HG03097 (cell line): ENCODE measurements at regions not wholly inside any gene's neighbourhood (a gene's known extent, or its start where the extent isn't known, plus 50 kb on each side); places are given as distances from the start of the nearest gene placed in this dataset.
"Not testable (repeated sequence)": the region's sequence is repeated elsewhere in the genome, so short reads cannot be mapped to it uniquely, and the experiment has no call there.

Experiments
- ATAC-seq: cut with Tn5 transposase; IDR thresholded peaks from one replicate; pipeline ENCODE4 v1.9.1; 2021; ENCODE audit not compliant: unreplicated experiment, low FRiP score

- no peak for ATAC-seq
Observed at GRCh38 chr6:102759415-102759814, 1365.9 kb downstream of the GRIK2 start.

DNA sequence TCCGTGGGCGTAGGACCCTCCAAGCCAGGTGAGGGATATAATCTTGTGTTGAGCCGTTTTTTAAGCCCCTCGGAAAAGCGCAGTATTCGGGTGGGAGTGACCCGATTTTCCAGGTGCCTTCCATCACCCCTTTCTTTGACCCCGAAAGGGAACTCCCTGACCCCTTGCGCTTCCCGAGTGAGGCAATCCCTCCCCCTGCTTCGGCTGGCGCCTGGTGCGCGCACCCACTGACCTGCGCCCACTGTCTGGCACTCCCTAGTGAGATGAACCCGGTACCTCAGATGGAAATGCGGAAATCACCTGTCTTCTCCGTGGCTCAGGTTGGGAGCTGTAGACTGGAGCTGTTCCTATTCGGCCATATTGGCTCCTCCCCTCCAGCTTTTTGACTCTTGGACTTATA is 1365.0 kb downstream of the GRIK2 start:
- ATAC-seq = not testable (repeated sequence)

DNA sequence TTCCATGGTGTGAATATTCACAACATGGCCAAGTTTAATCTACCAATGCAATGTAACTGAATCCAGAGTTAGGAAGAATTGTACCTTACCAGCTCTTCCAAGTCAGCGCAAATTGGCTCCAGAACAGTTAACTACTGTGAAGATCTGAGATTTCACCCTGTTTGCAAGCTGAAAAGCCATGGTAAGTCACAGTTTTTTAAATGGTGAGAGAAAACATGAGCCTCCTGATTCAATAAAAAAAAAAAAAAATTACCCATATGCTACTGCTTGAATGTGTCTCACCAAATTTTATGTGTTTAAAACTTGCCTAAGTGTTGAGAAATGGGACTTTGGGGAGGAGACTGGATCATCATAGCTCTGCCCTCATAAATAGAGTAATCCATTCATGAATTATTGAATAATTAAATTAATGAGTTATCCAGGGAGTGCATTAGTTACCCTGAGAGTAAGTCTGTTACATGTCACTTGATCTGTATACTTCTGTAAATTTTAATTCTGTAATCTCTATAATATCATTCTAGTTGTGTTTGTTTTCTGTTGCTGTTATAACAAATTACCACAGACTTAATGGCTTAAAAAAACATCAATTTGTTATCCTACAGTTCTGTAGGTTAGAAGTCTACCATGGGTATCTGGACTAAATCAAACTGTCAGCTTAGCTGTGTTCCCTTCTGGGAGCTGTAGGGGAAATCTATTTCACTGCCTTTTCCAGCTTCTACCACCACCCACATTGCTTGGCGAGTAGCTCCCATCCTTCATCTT is 1355.9 kb downstream of the GRIK2 start:
- no peak for ATAC-seq

DNA sequence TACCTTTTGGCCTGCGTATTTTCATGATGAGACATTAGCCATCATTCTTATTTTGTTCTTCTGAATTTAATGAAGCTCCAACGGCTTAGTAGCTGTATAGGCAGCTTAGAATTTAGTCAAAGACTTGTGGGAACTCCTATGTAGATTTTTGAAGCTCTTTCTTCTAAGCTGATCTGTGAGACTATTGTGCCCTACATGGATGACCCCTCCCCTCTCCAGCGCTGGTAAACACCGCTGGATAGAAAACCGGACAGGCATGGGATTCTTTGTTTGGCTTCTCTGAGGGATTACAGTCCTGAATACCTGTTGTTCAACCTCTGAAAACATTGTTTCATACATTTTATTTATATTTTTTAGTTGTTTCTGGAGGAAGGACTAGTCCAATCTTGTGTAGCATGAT is 1353.4 kb downstream of the GRIK2 start:
- no peak for ATAC-seq

DNA sequence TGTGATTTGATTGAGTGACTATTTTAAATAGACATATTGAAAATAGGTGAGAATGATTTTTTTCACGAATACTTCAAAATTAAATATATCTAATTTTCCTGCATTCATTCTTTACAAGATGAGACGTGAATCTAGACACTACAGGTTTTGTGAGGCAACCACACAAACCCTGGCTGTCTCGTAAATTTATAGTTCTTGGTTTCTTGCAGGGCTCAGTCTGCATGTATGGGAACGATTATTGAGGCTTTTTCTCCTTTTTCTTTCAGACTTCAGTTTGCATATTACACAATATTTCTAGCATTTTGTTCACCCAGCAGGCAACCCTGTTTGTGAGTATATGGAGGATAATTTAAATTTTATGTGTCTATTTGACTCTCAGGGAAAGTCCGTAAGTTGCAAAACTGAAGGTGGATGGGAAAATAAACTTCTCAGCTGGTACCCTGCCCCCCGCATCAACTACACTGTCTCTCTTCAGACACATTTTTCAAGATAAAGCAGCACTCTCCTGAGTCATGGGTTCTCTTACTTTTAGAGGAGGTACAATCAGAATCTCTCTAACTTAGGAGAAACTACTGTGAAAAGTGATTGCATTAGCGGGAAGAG is 1349.3 kb downstream of the GRIK2 start:
- ATAC-seq = no peak

GRCh38 chr6:102742028-102742427 is 1348.5 kb downstream of the GRIK2 start:
- no peak for ATAC-seq

DNA sequence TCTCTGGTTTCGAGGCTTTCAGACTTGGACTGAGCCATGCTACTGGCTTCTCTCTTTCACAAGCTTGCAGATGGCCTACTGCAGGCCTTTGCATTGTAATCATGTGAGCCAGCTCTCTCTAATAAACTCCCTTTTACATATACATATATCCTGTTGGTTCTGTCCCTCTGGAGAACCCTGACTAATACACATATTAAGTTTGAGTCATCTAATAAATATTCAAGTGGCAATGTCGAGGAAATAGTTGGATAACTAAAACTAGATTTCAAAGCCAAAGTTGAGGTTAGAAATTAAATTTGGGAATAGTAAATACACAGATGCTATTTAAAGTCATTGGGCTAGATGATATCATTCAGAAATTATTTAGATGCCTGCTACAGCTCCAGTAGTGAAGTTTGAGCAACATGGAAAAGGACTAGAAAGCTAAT is 1343.4 kb downstream of the GRIK2 start:
- ATAC-seq = no peak

GRCh38 chr6:102732898-102733297 is 1339.4 kb downstream of the GRIK2 start:
- ATAC-seq = no peak

DNA sequence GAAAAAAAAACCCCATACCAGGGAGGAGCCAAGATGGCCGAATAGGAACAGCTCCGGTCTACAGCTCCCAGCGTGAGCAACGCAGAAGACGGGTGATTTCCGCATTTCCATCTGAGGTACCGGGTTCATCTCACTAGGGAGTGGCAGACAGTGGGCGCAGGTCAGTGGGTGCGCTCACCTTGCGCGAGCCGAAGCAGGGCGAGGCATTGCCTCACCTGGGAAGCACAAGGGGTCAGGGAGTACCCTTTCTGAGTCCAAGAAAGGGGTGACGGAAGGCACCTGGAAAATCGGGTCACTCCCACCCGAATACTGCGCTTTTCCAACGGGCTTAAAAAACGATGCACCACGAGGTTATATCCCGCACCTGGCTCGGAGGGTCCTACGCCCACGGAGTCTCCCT is 1328.6 kb downstream of the GRIK2 start:
- ATAC-seq = not testable (repeated sequence)

GRCh38 chr6:102717737-102718456 is 1324.4 kb downstream of the GRIK2 start:
- ATAC-seq = no peak

DNA sequence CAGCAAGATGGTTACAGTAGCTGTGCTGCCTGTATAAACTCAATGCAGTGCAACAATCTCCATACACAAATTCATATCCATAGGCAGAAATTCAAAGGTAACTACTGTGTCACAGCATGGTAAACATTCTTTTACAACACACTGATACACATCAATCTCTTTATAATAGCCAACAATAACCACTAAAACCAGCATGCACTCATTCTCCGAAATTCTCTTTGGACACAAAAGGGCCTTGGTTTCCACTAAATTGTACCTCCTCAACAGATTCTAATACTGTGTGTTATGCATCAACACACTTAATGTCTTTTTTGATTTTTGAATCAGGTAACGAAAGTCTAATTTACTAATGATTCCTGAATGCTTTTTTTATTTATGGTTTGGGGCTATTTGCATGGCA is 1323.7 kb downstream of the GRIK2 start:
- no peak for ATAC-seq

- no peak for ATAC-seq
Observed at GRCh38 chr6:102701019-102701418, 1307.5 kb downstream of the GRIK2 start.

DNA sequence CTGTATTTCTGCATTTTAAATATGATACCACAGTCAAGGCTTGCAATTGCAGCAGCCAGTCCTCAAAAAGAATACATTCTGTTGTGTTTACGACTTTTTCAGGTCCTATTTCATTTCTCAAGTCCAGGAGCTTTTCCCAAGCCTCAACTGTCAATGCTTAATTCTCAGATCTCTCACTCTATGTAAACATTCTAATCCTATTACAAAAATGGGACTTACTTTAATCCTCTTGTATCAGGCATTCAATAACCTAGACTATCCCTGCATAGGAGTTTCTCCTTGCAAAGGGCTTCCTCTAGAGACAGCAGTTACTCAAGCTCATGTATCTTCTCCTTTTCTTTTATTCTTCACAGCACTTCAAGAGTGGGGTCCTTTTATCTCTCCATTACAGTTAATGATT is 1293.0 kb downstream of the GRIK2 start:
- ATAC-seq = no peak

DNA sequence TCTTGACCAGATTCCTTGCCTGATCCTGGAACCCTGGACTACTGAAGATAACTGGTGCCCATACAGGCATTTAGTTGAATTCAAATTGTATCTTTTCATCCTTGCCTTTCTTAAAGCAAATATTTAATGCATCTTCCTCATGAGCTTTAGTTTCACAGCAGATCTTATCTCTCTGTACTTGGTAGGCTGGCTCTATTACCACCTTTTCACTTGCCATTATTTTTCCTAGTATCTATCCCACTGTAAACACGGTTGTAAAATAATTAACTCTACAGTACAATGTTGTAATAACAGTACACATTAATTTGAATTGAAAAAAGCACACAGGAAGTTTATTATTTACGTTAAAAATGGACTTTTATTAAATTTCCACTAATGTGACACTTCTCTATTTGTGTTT is 1286.9 kb downstream of the GRIK2 start:
- no peak for ATAC-seq

DNA sequence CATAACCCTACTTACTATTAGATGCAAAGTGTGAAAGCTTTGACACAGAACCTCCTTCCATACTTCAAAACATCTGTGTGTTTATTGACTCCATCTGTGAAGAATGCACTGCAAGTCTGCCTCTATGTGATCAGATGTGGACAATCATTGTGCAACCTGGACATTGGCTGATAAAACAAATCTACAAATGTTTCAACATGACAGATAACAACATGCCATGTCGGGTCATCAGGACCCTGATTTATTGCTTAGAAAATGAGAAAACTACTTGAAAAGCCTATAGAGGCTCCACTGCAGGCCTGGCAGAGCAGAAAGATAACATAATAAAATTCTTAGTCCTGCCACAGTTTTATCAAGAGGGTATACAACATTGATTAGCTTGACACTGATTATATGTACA is 1286.4 kb downstream of the GRIK2 start:
- no peak for ATAC-seq

DNA sequence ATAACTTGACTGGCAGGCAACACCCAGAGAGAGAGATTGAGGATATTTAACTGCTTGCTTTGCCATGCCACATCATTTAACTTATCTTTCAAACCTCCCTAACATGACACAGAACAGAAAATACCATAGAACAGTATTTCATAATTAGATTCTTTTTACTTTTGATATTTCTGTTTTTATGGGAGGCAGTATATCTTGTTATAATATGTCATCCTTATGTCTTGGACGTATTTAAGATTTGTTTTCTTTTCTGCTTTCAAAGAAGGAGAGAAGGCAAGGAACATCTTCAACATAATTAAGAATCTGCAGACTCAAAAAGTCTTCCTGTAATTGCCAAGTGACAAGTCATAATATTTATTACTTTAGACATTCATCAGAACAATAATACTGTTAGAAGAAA is 1283.7 kb downstream of the GRIK2 start:
- ATAC-seq = no peak

- no peak for ATAC-seq
Observed at GRCh38 chr6:102670735-102671134, 1277.2 kb downstream of the GRIK2 start.

DNA sequence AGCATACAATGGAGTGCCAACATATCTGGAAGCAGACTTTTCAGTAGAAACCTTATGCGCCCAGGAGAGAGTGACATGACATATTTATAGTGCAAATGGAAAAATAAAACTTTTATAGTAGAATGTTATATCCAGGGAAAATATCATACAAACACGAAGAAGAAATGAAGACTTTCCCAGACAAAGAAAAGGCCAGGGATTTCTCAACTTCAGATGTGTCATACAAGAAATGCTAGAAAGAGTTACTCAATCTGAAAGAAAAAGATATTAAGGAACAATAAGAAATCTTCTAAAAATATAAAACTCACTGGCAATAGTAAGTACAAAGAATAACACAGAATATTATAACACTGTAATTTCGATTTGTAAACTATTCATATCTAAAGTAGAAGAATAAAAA is 1269.3 kb downstream of the GRIK2 start:
- ATAC-seq = no peak

- ATAC-seq = no peak
Observed at GRCh38 chr6:102660303-102660702, 1266.8 kb downstream of the GRIK2 start.

- ATAC-seq = no peak
Observed at GRCh38 chr6:102655823-102656222, 1262.3 kb downstream of the GRIK2 start.

DNA sequence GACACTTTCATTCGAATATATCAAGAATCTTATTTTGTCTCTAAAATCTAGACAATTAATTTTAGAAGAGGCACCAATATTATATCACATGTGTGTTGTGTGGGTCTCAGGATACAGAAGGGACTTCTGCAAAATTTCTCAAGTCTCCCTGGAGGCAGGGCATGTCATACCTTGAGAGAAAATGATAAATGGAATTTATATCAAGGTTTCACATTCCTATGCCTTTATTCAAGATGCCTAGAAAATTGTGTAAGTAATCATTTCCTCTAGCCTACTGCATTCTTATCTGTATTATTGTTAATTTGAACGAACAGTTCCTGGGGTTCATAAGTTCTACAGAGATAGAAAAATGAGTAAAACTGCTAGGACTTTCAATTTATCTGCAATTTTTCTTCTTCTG is 1247.9 kb downstream of the GRIK2 start:
- ATAC-seq = no peak

DNA sequence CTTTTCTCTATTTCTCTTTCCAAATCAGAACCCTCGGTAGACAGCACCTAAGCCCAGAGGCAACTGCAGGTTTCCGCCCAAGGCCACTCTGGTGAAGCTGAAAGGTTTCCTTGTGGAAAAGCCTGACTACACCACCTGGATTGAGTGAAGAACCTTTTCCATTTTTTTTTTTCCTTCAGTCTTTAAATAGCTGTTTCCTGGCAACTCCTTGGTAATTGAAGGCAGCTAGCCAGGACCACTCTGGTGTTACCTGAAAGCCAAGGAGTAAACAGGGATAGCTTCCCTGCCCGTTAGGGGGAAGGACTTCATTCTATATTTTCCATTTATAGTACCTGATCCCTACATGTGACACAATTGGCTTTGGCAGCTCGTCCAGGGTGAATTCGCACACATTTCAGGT is 1238.4 kb downstream of the GRIK2 start:
- ATAC-seq = no peak
